A673 (cell line): ENCODE measurements at regions not wholly inside any gene's neighbourhood (a gene's known extent, or its start where the extent isn't known, plus 50 kb on each side); places are given as distances from the start of the nearest gene placed in this dataset.

ENCODE experiments used
- CTCF ChIP-seq: fragments of 300-800, 200-600 bp; sonication (generic); conservative IDR thresholded peaks from 2 replicates; pipeline ENCODE4 v1.5.1; 2017; ENCODE audit warnings: low read depth, mild to moderate bottlenecking, antibody characterized with exemption, low read length, moderate library complexity, mixed read lengths
- EZH2 ChIP-seq: fragments of 200-600 bp; sonication (generic); IDR thresholded peaks from 2 replicates; pipeline ENCODE4 v1.6.1; 2017; ENCODE audit warnings: borderline replicate concordance, low read depth, mild to moderate bottlenecking, mixed read lengths, antibody characterized with exemption, low read length; ENCODE audit not compliant: poor library complexity, severe bottlenecking

- TF ChIP-seq CTCF, result no peak
- TF ChIP-seq EZH2, result no peak
Measured at GRCh38 chr2:14928056-14928455, 295.5 kb downstream of the LRATD1 start.
